GM12874 (cell line): ENCODE measurements at regions not wholly inside any gene's neighbourhood (a gene's known extent, or its start where the extent isn't known, plus 50 kb on each side); places are given as distances from the start of the nearest gene placed in this dataset.

Experiments
- CTCF ChIP-seq: IDR thresholded peaks from 2 replicates; pipeline ENCODE4 v1.5.1; 2011; ENCODE audit warnings: low read depth, mild to moderate bottlenecking, control low read depth, low read length, moderate library complexity; ENCODE audit not compliant: insufficient read depth

DNA sequence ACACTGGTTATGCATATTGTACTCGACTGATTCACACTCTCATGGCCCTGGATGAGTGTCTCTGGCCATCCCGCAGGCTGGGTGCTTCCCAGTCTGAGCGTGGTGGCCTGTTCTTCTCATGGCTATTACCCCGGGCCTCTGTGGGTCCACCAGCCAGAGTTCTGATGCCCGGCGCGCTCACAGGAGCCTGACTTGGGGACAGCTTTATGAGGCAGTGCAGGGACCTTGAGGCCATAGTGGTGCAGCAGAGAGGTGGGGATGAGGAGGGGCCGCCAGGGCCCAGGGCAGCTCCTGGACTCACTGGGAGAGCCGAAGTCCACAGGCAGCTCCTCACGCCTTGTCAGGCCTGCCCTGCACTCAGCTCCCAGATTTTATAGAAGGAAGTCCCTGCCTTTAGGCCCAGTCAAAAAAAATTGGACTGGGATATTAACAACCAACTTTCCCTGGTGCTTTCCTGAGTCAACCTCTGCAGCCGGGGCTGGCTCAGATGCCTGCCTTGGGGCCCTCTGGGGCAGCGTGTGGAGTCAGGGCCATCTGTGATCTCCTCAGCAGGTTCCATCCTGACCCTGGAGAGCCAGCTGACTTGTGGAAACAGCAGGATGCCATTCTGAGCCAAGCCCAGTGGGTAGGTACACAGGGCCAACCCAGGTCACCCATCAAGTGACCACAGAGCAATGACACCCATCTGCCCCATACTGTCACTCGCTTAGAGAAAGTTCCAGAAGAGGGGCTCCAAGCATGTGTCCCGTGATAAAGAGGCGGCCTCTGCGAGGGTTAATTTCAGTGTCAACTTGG, 89.4 kb upstream of the DIO3 start:
- no peak for TF ChIP-seq CTCF

GRCh38 chr14:101472518-101472849, 88.8 kb upstream of the DIO3 start:
- no peak for TF ChIP-seq CTCF

DNA sequence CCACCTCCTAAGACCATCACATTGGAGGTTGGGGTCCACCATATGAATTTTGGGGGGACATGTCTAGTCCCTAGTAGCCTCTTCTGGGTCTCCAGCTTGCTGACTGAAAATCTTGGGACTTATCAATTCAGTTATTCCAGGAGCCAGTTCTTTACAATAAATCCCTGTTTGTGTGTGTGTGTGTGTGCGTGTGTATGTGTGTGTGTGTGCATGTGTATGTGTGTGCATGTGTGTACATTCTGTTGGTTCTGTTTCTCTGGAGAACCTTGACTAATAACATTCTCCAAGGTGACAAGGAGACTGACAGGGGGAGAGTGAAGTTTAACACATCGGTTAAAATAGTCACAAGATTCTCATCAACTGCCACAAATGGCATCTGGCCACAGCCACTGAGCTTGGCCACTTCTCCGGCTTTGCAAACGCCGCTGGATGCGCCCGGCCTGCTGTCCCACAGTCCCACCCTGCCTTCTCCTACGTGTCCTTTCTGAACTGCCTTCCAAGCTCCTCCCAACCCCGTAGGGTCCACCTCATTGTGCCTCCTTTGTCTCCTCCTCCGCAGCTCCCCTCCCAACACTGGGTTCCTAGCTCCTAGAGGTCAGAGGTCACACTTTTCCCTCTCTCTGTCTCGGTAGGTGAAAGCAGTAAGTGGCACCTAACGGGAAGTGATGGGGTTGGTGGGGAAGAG, 88.1 kb upstream of the DIO3 start:
- no peak for TF ChIP-seq CTCF

GRCh38 chr14:101473795-101474562, 87.3 kb upstream of the DIO3 start:
- no peak for TF ChIP-seq CTCF

- TF ChIP-seq CTCF = no peak
These were observed 86.5 kb upstream of the DIO3 start for GRCh38 chr14:101474563-101475455.

GRCh38 chr14:101475456-101476257, 85.6 kb upstream of the DIO3 start:
- no peak for TF ChIP-seq CTCF
